HL-60 (cell line): ENCODE measurements at regions not wholly inside any gene's neighbourhood (a gene's known extent, or its start where the extent isn't known, plus 50 kb on each side); places are given as distances from the start of the nearest gene placed in this dataset.
"Not testable (repeated sequence)": the region's sequence is repeated elsewhere in the genome, so short reads cannot be mapped to it uniquely, and the experiment has no call there.

Experiments used
- DNase-seq, 2 experiments: peaks; one replicate each; pipeline ENCODE4 v3.0.0-alpha.2; 2010 to 2020; ENCODE audit warnings: low read depth in 1 of 2, low spot score in 1 of 2
- H3K27ac ChIP-seq: fragments of 250-450 bp; sonication (Bioruptor Pico); replicated peaks from 2 replicates; pipeline ENCODE4 v1.5.1; 2020; ENCODE audit warnings: mild to moderate bottlenecking, moderate library complexity
- H3K27me3 ChIP-seq: fragments of 250-450 bp; sonication (Bioruptor Pico); 2 replicates; pipeline ENCODE4 v1.5.1; 2021; ENCODE audit warnings: mild to moderate bottlenecking, moderate library complexity; ENCODE audit not compliant: insufficient read depth, poor library complexity, severe bottlenecking
- H3K4me3 ChIP-seq: replicated peaks from 2 replicates; pipeline ENCODE4 v1.5.1; 2011; ENCODE audit warnings: mild to moderate bottlenecking, control low read depth, low read length; ENCODE audit not compliant: insufficient read depth
- CTCF ChIP-seq: IDR thresholded peaks from one replicate; pipeline ENCODE4 v1.5.1; 2011; ENCODE audit warnings: low read length, control low read depth, inconsistent platforms; ENCODE audit not compliant: insufficient read depth
- GABPA ChIP-seq: IDR thresholded peaks from 2 replicates; pipeline ENCODE4 v1.6.1; 2012; ENCODE audit warnings: low read depth
- POLR2AphosphoS5 ChIP-seq: IDR thresholded peaks from 2 replicates; pipeline ENCODE4 v1.6.1; 2012; ENCODE audit warnings: low read depth
- REST ChIP-seq: IDR thresholded peaks from 2 replicates; pipeline ENCODE4 v1.6.1; 2012; ENCODE audit warnings: low read depth; ENCODE audit not compliant: insufficient replicate concordance
- SPI1 ChIP-seq: IDR thresholded peaks from 2 replicates; pipeline ENCODE4 v1.6.1; 2012; ENCODE audit warnings: low read depth, mild to moderate bottlenecking, borderline replicate concordance

GRCh38 chr5:163259495-163259894 lies 177.9 kb upstream of the CCNG1 start:
- no peak for DNase-seq
- no peak overlapping the region for H3K4me3 ChIP-seq
- H3K27me3 ChIP-seq = no peaks in the 10 kb centered on the region
- no peak overlapping the region for H3K27ac ChIP-seq
- TF ChIP-seq SPI1 (no peak), GABPA (no peak)

- TF ChIP-seq GABPA (no peak), SPI1 (no peak), CTCF (no peak), REST (no peak), POLR2AphosphoS5 (no peak)
- DNase-seq = no peak
- H3K27ac ChIP-seq = no peak overlapping the region
- no peaks in the 10 kb centered on the region for H3K27me3 ChIP-seq
- no peak overlapping the region for H3K4me3 ChIP-seq
Observed at GRCh38 chr5:163260471-163260870, 176.9 kb upstream of the CCNG1 start.

- DNase-seq = no peak
- TF ChIP-seq REST (no peak), POLR2AphosphoS5 (no peak), GABPA (no peak)
- Histone ChIP-seq H3K27me3 (no peaks in the 10 kb centered on the region), H3K4me3 (no peak overlapping the region), H3K27ac (no peak overlapping the region)
Observed at GRCh38 chr5:163260961-163261360, 176.4 kb upstream of the CCNG1 start.

- TF ChIP-seq REST = no peak
- no peak for TF ChIP-seq SPI1
- TF ChIP-seq POLR2AphosphoS5 = no peak
- TF ChIP-seq GABPA = no peak
- TF ChIP-seq CTCF = no peak
- Histone ChIP-seq H3K27ac (no peak overlapping the region), H3K4me3 (no peak overlapping the region), H3K27me3 (no peaks in the 10 kb centered on the region)
- DNase-seq = no peak
Observed at GRCh38 chr5:163261647-163262269, 175.6 kb upstream of the CCNG1 start.

- not testable (repeated sequence) for H3K4me3 ChIP-seq, DNase-seq, H3K27ac ChIP-seq, H3K27me3 ChIP-seq
Observed at GRCh38 chr5:163266249-163266648, 171.1 kb upstream of the CCNG1 start.
